ENCODE measurements at regions not wholly inside any gene's neighbourhood (a gene's known extent, or its start where the extent isn't known, plus 50 kb on each side); places are given as distances from the start of the nearest gene placed in this dataset.
"Not testable (repeated sequence)": the region's sequence is repeated elsewhere in the genome, so short reads cannot be mapped to it uniquely, and the experiment has no call there.

- not testable (repeated sequence) for H3K9ac ChIP-seq (ENCODE audit: low read depth, low read length, poor library complexity); H2AFZ ChIP-seq (ENCODE audit: low read length); H2AK5ac ChIP-seq (ENCODE audit: low read depth, low read length); H3K79me1 ChIP-seq (ENCODE audit: low read depth, low read length); H3K14ac ChIP-seq (ENCODE audit: low read length); H3K36me3 ChIP-seq (replicated peaks in 1 of 2; ENCODE audit: control insufficient read depth in 2 of 2, insufficient read depth in 2 of 2, low read length in 2 of 2); H3K18ac ChIP-seq (ENCODE audit: low read length); H3K4me2 ChIP-seq (ENCODE audit: insufficient read depth, low read length, poor library complexity, severe bottlenecking); H3K4me1 ChIP-seq (ENCODE audit: control insufficient read depth in 2 of 2, insufficient read depth in 1 of 2, low read depth in 1 of 2, low read length in 2 of 2); H2BK5ac ChIP-seq (ENCODE audit: low read length); H3K9me3 ChIP-seq (replicated peaks in 1 of 2; ENCODE audit: control insufficient read depth in 2 of 2, insufficient read depth in 1 of 2, low read depth in 1 of 2, low read length in 2 of 2); H2BK120ac ChIP-seq (ENCODE audit: low read depth, low read length); DNase-seq (ENCODE audit: low spot score); H3K4me3 ChIP-seq (ENCODE audit: low read length in 2 of 2); H3K4ac ChIP-seq (ENCODE audit: low read length); H3K27me3 ChIP-seq (ENCODE audit: control insufficient read depth in 3 of 3, insufficient read depth in 3 of 3, low read depth in 1 of 3, low read length in 3 of 3); H3K27ac ChIP-seq (replicated peaks; ENCODE audit: low read length); H4K8ac ChIP-seq (ENCODE audit: low read depth, low read length); H3K23ac ChIP-seq (ENCODE audit: low read depth, low read length, poor library complexity); H2BK15ac ChIP-seq (ENCODE audit: low read length); H4K91ac ChIP-seq (ENCODE audit: low read depth, low read length, poor library complexity); H2BK12ac ChIP-seq (ENCODE audit: low read length)
- no CpG with 5 or more reads among the region's 1 CpG for WGBS, 2 donors (ENCODE audit: extremely low coverage in 2 of 2, insufficient read length in 2 of 2, insufficient replicate concordance in 1 of 2)
These were observed 304.8 kb downstream of the OR4C45 start for GRCh38 chr11:50337432-50337831.

GRCh38 chr11:50348018-50348417 lies 315.3 kb downstream of the OR4C45 start:
- H3K27ac ChIP-seq (replicated peaks; ENCODE audit: low read length); H3K14ac ChIP-seq (ENCODE audit: low read length); H4K8ac ChIP-seq (ENCODE audit: low read depth, low read length); H2BK5ac ChIP-seq (ENCODE audit: low read length); H3K9me3 ChIP-seq (replicated peaks in 1 of 2; ENCODE audit: control insufficient read depth in 2 of 2, insufficient read depth in 1 of 2, low read depth in 1 of 2, low read length in 2 of 2); H2BK120ac ChIP-seq (ENCODE audit: low read depth, low read length); H3K27me3 ChIP-seq (ENCODE audit: control insufficient read depth in 3 of 3, insufficient read depth in 3 of 3, low read depth in 1 of 3, low read length in 3 of 3); H4K91ac ChIP-seq (ENCODE audit: low read depth, low read length, poor library complexity); H3K4ac ChIP-seq (ENCODE audit: low read length); H3K36me3 ChIP-seq (replicated peaks in 1 of 2; ENCODE audit: control insufficient read depth in 2 of 2, insufficient read depth in 2 of 2, low read length in 2 of 2); H3K18ac ChIP-seq (ENCODE audit: low read length); H3K4me3 ChIP-seq (ENCODE audit: low read length in 2 of 2); H2BK12ac ChIP-seq (ENCODE audit: low read length); H3K79me1 ChIP-seq (ENCODE audit: low read depth, low read length); H3K4me1 ChIP-seq (ENCODE audit: control insufficient read depth in 2 of 2, insufficient read depth in 1 of 2, low read depth in 1 of 2, low read length in 2 of 2); DNase-seq (ENCODE audit: low spot score); H2AK5ac ChIP-seq (ENCODE audit: low read depth, low read length); H3K9ac ChIP-seq (ENCODE audit: low read depth, low read length, poor library complexity); H3K4me2 ChIP-seq (ENCODE audit: insufficient read depth, low read length, poor library complexity, severe bottlenecking); H2BK15ac ChIP-seq (ENCODE audit: low read length); H2AFZ ChIP-seq (ENCODE audit: low read length); H3K23ac ChIP-seq (ENCODE audit: low read depth, low read length, poor library complexity): not testable (repeated sequence)
- no CpG with 5 or more reads among the region's 3 CpGs for WGBS, 2 donors (ENCODE audit: extremely low coverage in 2 of 2, insufficient read length in 2 of 2, insufficient replicate concordance in 1 of 2)

GRCh38 chr11:50379484-50379883 lies 346.8 kb downstream of the OR4C45 start:
- Histone ChIP-seq H3K9ac (ENCODE audit: low read depth, low read length, poor library complexity) (no peak overlapping the region), H3K9me3 (replicated peaks in 1 of 2; ENCODE audit: control insufficient read depth in 2 of 2, insufficient read depth in 1 of 2, low read depth in 1 of 2, low read length in 2 of 2) (peaks cover 0 to 2% of the 10 kb centered on the region in 2 donors), H2AK5ac (ENCODE audit: low read depth, low read length) (no peak overlapping the region), H4K91ac (ENCODE audit: low read depth, low read length, poor library complexity) (no peak overlapping the region), H2BK12ac (ENCODE audit: low read length) (no peak overlapping the region), H3K4ac (ENCODE audit: low read length) (no peak overlapping the region), H2BK120ac (ENCODE audit: low read depth, low read length) (no peak overlapping the region), H3K79me1 (ENCODE audit: low read depth, low read length) (no peaks in the 10 kb centered on the region), H3K4me3 (ENCODE audit: low read length in 2 of 2) (no peak overlapping the region), H3K36me3 (replicated peaks in 1 of 2; ENCODE audit: control insufficient read depth in 2 of 2, insufficient read depth in 2 of 2, low read length in 2 of 2) (no peaks in the 10 kb centered on the region), H2BK5ac (ENCODE audit: low read length) (no peak overlapping the region), H3K23ac (ENCODE audit: low read depth, low read length, poor library complexity) (no peak overlapping the region), H3K14ac (ENCODE audit: low read length) (no peak overlapping the region), H3K4me2 (ENCODE audit: insufficient read depth, low read length, poor library complexity, severe bottlenecking) (no peak overlapping the region), H2AFZ (ENCODE audit: low read length) (no peak overlapping the region), H3K4me1 (ENCODE audit: control insufficient read depth in 2 of 2, insufficient read depth in 1 of 2, low read depth in 1 of 2, low read length in 2 of 2) (no peaks in the 10 kb centered on the region), H4K8ac (ENCODE audit: low read depth, low read length) (no peak overlapping the region), H2BK15ac (ENCODE audit: low read length) (no peak overlapping the region), H3K18ac (ENCODE audit: low read length) (no peak overlapping the region), H3K27me3 (ENCODE audit: control insufficient read depth in 3 of 3, insufficient read depth in 3 of 3, low read depth in 1 of 3, low read length in 3 of 3) (no peaks in the 10 kb centered on the region), H3K27ac (replicated peaks; ENCODE audit: low read length) (no peak overlapping the region)
- DNase-seq (ENCODE audit: low spot score): no peak
- WGBS, 2 donors (ENCODE audit: extremely low coverage in 2 of 2, insufficient read length in 2 of 2, insufficient replicate concordance in 1 of 2): no CpG with 5 or more reads among the region's 1 CpG

- H3K9ac ChIP-seq (ENCODE audit: low read depth, low read length, poor library complexity): no peak overlapping the region
- no peak overlapping the region for H3K4me2 ChIP-seq (ENCODE audit: insufficient read depth, low read length, poor library complexity, severe bottlenecking)
- H3K79me1 ChIP-seq (ENCODE audit: low read depth, low read length): no peaks in the 10 kb centered on the region
- H3K14ac ChIP-seq (ENCODE audit: low read length): no peak overlapping the region
- no peak overlapping the region for H3K18ac ChIP-seq (ENCODE audit: low read length)
- H3K36me3 ChIP-seq (replicated peaks in 1 of 2; ENCODE audit: control insufficient read depth in 2 of 2, insufficient read depth in 2 of 2, low read length in 2 of 2): no peaks in the 10 kb centered on the region
- H3K27me3 ChIP-seq (ENCODE audit: control insufficient read depth in 3 of 3, insufficient read depth in 3 of 3, low read depth in 1 of 3, low read length in 3 of 3): no peaks in the 10 kb centered on the region
- no CpG with 5 or more reads among the region's 2 CpGs for WGBS, 2 donors (ENCODE audit: extremely low coverage in 2 of 2, insufficient read length in 2 of 2, insufficient replicate concordance in 1 of 2)
- H3K9me3 ChIP-seq (replicated peaks in 1 of 2; ENCODE audit: control insufficient read depth in 2 of 2, insufficient read depth in 1 of 2, low read depth in 1 of 2, low read length in 2 of 2): peaks cover 0 to 4% of the 10 kb centered on the region in 2 donors
- no peak for DNase-seq (ENCODE audit: low spot score)
- no peak overlapping the region for H3K4me3 ChIP-seq (ENCODE audit: low read length in 2 of 2)
- no peak overlapping the region for H4K8ac ChIP-seq (ENCODE audit: low read depth, low read length)
- no peak overlapping the region for H2BK15ac ChIP-seq (ENCODE audit: low read length)
- H3K4me1 ChIP-seq (ENCODE audit: control insufficient read depth in 2 of 2, insufficient read depth in 1 of 2, low read depth in 1 of 2, low read length in 2 of 2): no peaks in the 10 kb centered on the region
- H2BK5ac ChIP-seq (ENCODE audit: low read length): no peak overlapping the region
- no peak overlapping the region for H4K91ac ChIP-seq (ENCODE audit: low read depth, low read length, poor library complexity)
- H2AFZ ChIP-seq (ENCODE audit: low read length): no peak overlapping the region
- no peak overlapping the region for H2BK12ac ChIP-seq (ENCODE audit: low read length)
- H2BK120ac ChIP-seq (ENCODE audit: low read depth, low read length): no peak overlapping the region
- no peak overlapping the region for H3K27ac ChIP-seq (replicated peaks; ENCODE audit: low read length)
- no peak overlapping the region for H3K23ac ChIP-seq (ENCODE audit: low read depth, low read length, poor library complexity)
- H3K4ac ChIP-seq (ENCODE audit: low read length): no peak overlapping the region
- no peak overlapping the region for H2AK5ac ChIP-seq (ENCODE audit: low read depth, low read length)
These were observed 361.3 kb downstream of the OR4C45 start for GRCh38 chr11:50394017-50394416.

All from neuronal stem cell (in vitro differentiated cells).